ENCODE measurements at regions not wholly inside any gene's neighbourhood (a gene's known extent, or its start where the extent isn't known, plus 50 kb on each side); places are given as distances from the start of the nearest gene placed in this dataset.

DNA sequence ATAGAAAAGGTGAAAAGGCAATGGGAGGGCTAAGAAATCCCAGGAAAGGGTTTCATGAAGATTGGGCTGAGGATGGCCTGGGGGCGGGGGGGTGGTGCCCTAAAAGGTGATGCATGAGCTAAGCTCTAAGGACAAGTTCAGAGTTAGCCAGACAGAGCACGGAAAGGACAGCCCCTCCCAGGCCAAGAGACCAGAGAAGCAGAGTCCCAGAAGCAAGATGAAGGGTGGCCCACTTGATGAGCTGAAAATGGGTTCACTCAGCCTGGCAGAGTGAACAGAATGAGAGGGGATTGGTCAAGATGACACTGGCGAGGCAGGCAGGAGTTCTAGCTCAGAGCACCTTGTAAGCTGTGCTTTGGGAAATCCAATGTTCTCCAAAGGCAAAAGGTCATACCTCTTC, 89.4 kb upstream of the GPR26 start:
- CTCF ChIA-PET (ENCODE audit: partially characterized antibody) = interaction anchor here (1.5 to 8.2 kb wide), 6 partner anchors 9 to 101 kb away, joined by 3 to 92 read pairs (median 4); no protein-coding TSS in a partner anchor
- H3K56ac ChIP-seq (replicated peaks; ENCODE audit: insufficient read length, low read depth, low read length) = no peak overlapping the region
- no peak overlapping the region for H4K91ac ChIP-seq (replicated peaks; ENCODE audit: insufficient read length, low read length)
- no peak overlapping the region for H2AK5ac ChIP-seq (ENCODE audit: low read depth, low read length)
- no peak for FAIRE-seq
- H3K79me1 ChIP-seq (ENCODE audit: low read depth, low read length) = no peaks in the 10 kb centered on the region
- no peaks in the 10 kb centered on the region for H3K9me3 ChIP-seq (ENCODE audit: insufficient read depth in 2 of 2, low read depth in 1 of 2, low read length in 1 of 2)
- no peak for DNase-seq (ENCODE audit: low read depth in 1 of 2, low spot score in 2 of 2)
- H3K18ac ChIP-seq (ENCODE audit: extremely low read depth, low read length) = no peak overlapping the region; the same call in 1 of the 2 replicates
- no peaks in the 10 kb centered on the region for H3K27me3 ChIP-seq (replicated peaks in 1 of 4; ENCODE audit: control insufficient read depth in 3 of 4, extremely low read depth in 1 of 4, insufficient read depth in 3 of 4, low read length in 3 of 4)
- H2BK15ac ChIP-seq (ENCODE audit: low read length) = no peak overlapping the region
- H2BK20ac ChIP-seq (ENCODE audit: low read length) = no peak overlapping the region
- H4K8ac ChIP-seq (ENCODE audit: extremely low read depth, insufficient read depth, low read length) = no peak overlapping the region
- H3K4me2 ChIP-seq (ENCODE audit: insufficient read depth in 1 of 2, low read depth in 2 of 2, low read length in 2 of 2) = no peak overlapping the region
- no peak overlapping the region for H2AFZ ChIP-seq (ENCODE audit: low read length)
- no peak overlapping the region for H3K23ac ChIP-seq (ENCODE audit: insufficient read length)
- H3K4ac ChIP-seq (replicated peaks; ENCODE audit: insufficient read length, low read depth, low read length) = no peak overlapping the region
- H4K5ac ChIP-seq (ENCODE audit: insufficient read length, low read depth, low read length) = no peak overlapping the region
- no peak overlapping the region for H3K27ac ChIP-seq (ENCODE audit: low read depth, low read length)
- H3K9ac ChIP-seq (replicated peaks in 1 of 4; ENCODE audit: extremely low read depth in 1 of 4, low read depth in 3 of 4, low read length in 3 of 4) = no peak overlapping the region
- H3K79me2 ChIP-seq (ENCODE audit: control insufficient read depth in 1 of 2, insufficient read depth in 2 of 2, low read length in 2 of 2) = no peaks in the 10 kb centered on the region
- no peak overlapping the region for H3K4me3 ChIP-seq (ENCODE audit: extremely low read depth in 1 of 4, insufficient read depth in 2 of 4, low read depth in 3 of 4, low read length in 4 of 4)
- POLR2A ChIA-PET (ENCODE audit: partially characterized antibody) = no interaction called here
- WGBS, 2 experiments (ENCODE audit: extremely low coverage in 1 of 2, insufficient coverage in 1 of 2, insufficient read length in 1 of 2, insufficient replicate concordance in 2 of 2, low coverage in 1 of 2, low lambda C conversion rate in 2 of 2, missing lambda C conversion rate in 1 of 2) = 79% methylated on average over 2 of the region's 3 CpGs; no CpG with 5 or more reads in 1 of the 2 experiments
- no peak overlapping the region for H2BK120ac ChIP-seq (replicated peaks; ENCODE audit: low read depth, low read length)
- H3K23me2 ChIP-seq (ENCODE audit: low read depth, low read length) = no peaks in the 10 kb centered on the region; the same call in 1 of the 2 replicates
- no peak overlapping the region for H3K14ac ChIP-seq (ENCODE audit: insufficient read length)
- no peak overlapping the region for H2BK12ac ChIP-seq (ENCODE audit: low read depth, low read length)
- H2BK5ac ChIP-seq (ENCODE audit: low read depth, low read length) = no peak overlapping the region
- H3K36me3 ChIP-seq (ENCODE audit: control insufficient read depth in 2 of 4, insufficient read depth in 4 of 4, low read length in 3 of 4) = no peaks in the 10 kb centered on the region
- H3K4me1 ChIP-seq (replicated peaks in 1 of 4; ENCODE audit: control insufficient read depth in 3 of 4, insufficient read depth in 4 of 4, low read length in 3 of 4) = peaks cover 0 to 3% (median under 1%) of the 10 kb centered on the region in 4 experiments; a peak in 1 of 7 replicates
- no peaks in the 10 kb centered on the region for H4K20me1 ChIP-seq (replicated peaks in 1 of 2; ENCODE audit: control insufficient read depth in 1 of 2, insufficient read depth in 2 of 2, low read length in 2 of 2)
- TF ChIP-seq KDM4A (IDR thresholded peaks at IDR 0.05; ENCODE audit: low read depth, low read length, severe bottlenecking) (no peak), GTF2F1 (IDR thresholded peaks at IDR 0.05; ENCODE audit: borderline replicate concordance, low read depth, low read length) (no peak), PHF8 (conservative IDR thresholded peaks at IDR 0.05; ENCODE audit: low read depth, low read length) (no peak), CEBPB (IDR thresholded peaks at IDR 0.05; ENCODE audit: low read depth, low read length) (no peak), SAP30 (IDR thresholded peaks at IDR 0.05; ENCODE audit: insufficient read depth, insufficient replicate concordance, low read length) (no peak), SRF (IDR thresholded peaks at IDR 0.05; ENCODE audit: low read depth, low read length) (no peak), KDM1A (IDR thresholded peaks at IDR 0.05; ENCODE audit: borderline replicate concordance, low read length) (no peak), NANOG (IDR thresholded peaks at IDR 0.05; ENCODE audit: insufficient read depth, low read depth, low read length, poor library complexity, severe bottlenecking) (no peak), ASH2L (IDR thresholded peaks at IDR 0.05; ENCODE audit: low read length) (no peak), JUND (IDR thresholded peaks at IDR 0.05; ENCODE audit: low read length) (no peak), BRCA1 (IDR thresholded peaks at IDR 0.05; ENCODE audit: low read depth, low read length) (no peak), CTCF (IDR thresholded peaks at IDR 0.05; ENCODE audit: control extremely low read depth in 1 of 3, insufficient read depth in 1 of 3, low read depth in 1 of 3, low read length in 3 of 3) (no peak)

Data from H1 (cell line).